GM18520 (cell line): ENCODE measurements at regions not wholly inside any gene's neighbourhood (a gene's known extent, or its start where the extent isn't known, plus 50 kb on each side); places are given as distances from the start of the nearest gene placed in this dataset.

Experiments
- ATAC-seq: cut with Tn5 transposase; IDR thresholded peaks from one replicate; pipeline ENCODE4 v1.9.1; 2021; ENCODE audit not compliant: unreplicated experiment

DNA sequence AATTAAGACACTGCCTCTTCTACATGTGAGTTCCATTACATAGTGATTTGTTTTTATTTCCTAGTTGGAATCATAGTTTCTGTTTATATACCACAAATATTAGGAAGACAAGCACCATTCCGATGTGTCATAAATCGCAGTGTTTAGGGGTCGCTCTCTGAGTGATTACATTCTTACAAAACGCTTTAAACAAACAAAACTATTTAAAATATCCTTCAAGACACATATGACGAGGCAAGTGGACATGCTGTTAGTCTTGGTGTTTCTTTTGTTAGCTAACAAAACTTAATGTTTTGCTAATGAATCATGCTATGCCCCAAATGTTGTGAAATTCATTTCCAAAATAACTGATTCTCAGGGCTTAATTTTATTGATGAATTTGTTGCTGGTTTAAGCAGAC is 1219.3 kb upstream of the PRKX start:
- ATAC-seq: no peak

- no peak for ATAC-seq
Observed at GRCh38 chrX:4930426-4930825, 1217.0 kb upstream of the PRKX start.

DNA sequence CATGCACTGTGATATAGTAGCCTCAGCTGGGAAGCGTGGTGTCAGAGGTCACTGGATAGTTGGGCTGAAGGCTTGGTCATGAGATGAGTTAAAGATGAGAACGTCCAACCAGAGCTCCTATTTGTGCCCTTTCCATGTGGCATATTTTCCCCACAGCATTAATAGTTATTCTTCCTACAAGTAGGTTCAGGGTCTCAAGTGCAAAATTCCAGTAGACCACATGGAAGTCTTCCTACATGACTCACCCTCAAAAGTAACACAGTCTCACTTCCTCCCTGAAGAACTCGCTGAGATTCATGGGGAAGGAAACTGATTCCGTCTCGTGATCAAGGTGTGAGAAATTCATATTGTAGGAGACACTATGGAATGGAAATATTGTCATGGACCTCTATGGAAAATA is 1212.5 kb upstream of the PRKX start:
- no peak for ATAC-seq

DNA sequence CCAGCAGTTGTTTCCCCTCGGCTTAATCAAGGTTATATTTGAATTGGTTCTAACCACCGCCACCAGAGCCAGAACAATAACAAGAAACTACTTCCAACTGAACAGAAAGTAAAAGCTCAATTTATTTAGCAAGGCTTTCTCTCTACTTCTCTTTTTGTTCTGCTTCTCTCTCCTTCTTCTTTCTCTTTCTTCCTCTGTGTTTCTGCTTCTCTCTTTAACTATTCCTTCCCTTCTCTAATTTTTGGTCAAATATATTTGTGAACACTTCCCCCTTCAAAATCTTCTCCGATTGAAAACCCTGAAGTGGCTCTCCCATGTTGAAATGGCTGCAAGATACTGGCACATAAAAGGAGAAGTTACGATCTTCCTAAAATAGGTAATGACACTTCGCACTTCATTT is 1195.9 kb upstream of the PRKX start:
- ATAC-seq: no peak

DNA sequence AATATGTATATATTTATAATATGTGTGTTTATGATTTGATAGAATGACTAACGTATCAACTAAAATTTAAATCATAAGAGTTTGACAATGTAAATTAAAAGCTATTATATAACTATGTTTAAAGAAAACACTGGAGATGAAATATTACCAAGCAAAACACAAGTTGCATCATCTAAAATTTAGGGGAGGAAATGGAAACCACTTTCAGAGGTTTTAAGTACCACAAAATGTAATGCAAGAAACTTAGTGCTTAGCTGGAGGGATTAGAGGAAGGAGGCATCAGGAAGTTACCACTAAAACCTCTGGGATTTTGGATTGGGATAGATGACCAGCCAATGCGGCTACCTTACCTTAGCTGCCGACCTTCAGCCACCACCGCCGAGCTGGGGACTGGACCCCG is 1192.1 kb upstream of the PRKX start:
- no peak for ATAC-seq

- no peak for ATAC-seq
Observed at GRCh38 chrX:4881277-4881676, 1167.8 kb upstream of the PRKX start.

DNA sequence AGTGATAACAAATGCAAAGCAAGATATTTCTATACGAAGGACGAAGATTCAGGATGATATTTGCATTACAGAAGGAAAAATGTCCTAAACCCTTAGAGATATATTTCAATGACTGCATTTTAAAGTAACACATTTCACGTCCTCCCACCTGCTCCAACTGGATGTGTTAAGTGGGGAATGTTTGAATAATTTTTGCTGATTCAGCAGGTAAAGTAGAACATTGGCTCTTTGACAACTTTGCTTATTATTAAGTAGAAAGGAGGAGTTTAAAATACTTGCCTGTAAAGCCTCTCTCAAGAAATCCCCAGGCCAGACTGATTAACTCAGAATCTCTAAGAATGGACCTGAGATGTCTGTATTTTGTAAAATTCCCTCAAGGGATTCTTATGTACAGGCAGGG is 1165.2 kb upstream of the PRKX start:
- ATAC-seq: no peak

DNA sequence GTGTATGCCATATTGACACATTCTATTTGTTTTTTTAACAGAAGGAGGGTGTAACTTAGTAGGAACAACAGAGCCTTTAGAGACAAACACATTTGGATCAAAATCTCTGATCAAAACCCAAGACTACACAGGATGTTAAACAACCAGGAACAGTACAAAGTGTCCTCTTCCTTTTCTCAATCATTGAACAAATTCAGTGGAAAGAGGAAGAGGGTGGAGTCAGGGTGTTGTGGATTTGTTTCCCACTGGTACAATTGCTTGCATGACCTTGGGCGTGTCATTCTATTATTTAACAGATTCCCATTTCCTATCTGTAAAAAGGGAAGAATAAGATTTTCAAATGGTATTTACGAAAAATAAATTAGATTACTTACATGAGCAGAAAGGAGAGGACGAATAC is 1162.8 kb upstream of the PRKX start:
- ATAC-seq: no peak

GRCh38 chrX:4851534-4851933 is 1138.1 kb upstream of the PRKX start:
- ATAC-seq: no peak

DNA sequence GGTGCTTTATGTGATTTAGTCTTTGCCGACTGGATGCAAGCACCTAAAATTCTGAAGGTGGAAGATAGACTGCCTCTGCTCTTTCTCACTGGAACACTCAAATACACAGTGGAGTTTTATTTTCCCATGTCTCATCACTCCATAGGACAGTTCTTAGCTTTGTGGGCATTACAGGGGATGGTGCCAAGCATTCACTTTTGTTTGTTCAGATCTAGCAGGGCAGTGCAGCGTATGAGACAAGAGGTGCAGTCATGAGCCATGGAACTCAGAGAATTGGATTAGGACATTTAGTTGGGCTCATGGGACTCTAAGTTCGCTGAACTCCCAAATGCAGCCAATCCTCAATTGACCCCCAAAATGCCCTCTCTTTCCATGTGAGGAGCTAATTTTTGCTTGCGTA is 1136.9 kb upstream of the PRKX start:
- no peak for ATAC-seq

GRCh38 chrX:4844376-4844775 is 1130.9 kb upstream of the PRKX start:
- ATAC-seq: no peak

DNA sequence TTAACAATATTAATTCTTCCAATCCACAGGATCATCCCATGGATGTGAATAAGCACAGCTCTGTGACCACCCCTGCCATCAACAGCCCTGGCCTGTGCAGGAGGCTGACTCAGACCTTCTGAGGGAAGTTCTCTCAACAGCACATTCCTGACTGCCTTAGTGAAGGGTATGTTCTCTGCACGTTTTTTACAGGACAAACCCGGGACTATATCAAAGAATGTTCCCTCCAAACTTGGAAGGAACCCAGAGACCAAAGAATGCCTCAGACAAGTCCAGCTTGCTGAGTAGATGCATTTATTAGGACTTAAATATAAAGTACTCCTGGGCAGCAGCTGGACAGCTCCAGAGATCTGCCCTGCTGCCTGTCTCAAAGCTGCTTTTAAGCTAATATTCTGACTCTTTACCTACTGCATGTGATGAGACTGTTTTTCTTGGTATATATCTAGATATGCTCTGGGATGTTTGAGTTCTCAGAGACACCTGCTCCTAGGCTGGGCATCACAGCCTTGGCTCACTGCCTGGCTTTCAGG is 1127.8 kb upstream of the PRKX start:
- no peak for ATAC-seq

DNA sequence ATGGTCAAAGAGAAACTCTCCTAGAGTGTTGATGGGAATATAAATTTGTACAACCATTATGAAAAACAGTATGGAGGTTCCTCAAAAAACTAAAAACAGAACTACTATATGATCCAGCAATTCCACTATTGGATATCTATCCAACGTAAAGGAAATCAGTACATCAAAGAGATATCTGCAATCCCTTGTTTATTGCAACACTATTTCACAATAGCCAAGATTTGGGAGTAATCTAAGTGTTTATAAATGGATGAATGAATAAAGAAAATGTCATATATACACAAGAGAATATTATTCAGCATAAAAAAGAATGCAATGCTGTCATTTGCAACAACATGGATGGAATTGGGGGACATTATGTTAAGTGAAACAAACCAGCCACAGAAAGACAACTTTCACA is 1118.1 kb upstream of the PRKX start:
- no peak for ATAC-seq

GRCh38 chrX:4830880-4831557 is 1117.6 kb upstream of the PRKX start:
- no peak for ATAC-seq

DNA sequence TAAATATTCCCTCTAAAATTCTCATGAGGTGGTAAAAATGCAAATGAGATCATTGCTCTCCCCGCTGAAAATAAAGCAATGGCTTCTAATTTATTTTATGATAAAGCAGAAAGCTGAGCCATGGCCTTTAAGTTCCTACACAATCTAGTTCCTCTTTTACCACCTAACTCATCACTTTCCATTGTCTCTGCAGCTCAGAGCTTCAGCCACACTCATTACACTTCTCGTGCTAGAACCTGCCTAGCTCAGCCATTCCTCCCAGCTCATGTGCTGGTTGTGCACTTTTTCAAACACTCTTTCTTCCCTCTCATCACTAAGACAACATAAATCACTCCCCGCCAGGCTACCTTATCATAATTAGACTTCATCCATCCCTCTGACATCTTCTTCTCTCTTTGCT is 1112.1 kb upstream of the PRKX start:
- ATAC-seq: no peak

GRCh38 chrX:4809571-4809970 is 1096.1 kb upstream of the PRKX start:
- ATAC-seq: no peak

- no peak for ATAC-seq
Observed at GRCh38 chrX:4805502-4805901, 1092.1 kb upstream of the PRKX start.

- no peak for ATAC-seq
Observed at GRCh38 chrX:4800756-4801155, 1087.3 kb upstream of the PRKX start.

DNA sequence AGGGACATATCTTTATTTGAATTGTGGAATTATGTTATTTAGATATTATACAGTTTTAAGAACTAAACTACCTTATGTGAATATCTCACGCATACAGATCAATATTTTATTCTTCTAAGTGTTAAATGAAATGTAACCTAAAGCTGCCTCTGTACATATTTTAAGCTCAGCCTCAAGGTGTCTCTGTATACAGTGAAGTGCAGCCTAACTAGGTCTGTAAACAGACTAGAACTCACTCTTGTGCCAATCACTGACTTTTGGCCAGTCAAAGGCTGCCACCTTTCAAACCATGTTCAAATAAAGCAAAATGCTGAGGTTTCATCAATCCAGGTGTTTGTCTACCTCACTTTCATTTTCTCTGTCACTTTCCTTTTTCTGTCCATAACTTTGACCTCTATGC is 1074.5 kb upstream of the PRKX start:
- no peak for ATAC-seq

DNA sequence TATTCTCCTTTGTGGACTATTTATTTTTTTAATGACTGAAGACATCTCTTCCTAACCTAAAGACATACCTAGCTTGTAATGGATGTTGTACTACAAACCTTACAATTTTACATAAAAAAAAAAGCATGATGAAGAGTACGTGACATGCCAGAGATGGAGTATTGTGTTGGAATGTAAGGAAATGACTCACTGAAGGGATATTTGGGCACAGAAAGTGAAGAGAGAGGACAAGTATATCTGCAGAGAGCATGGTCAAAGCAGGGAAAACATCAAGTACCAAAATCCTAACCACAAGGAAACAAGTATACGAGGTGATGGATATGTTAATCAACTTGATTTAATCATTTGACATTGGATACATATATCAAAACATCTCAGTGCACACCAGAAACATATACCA is 1051.4 kb upstream of the PRKX start:
- no peak for ATAC-seq

- ATAC-seq: no peak
Observed at GRCh38 chrX:4762196-4762595, 1048.7 kb upstream of the PRKX start.

- ATAC-seq: no peak
Observed at GRCh38 chrX:4754878-4755604, 1041.6 kb upstream of the PRKX start.

DNA sequence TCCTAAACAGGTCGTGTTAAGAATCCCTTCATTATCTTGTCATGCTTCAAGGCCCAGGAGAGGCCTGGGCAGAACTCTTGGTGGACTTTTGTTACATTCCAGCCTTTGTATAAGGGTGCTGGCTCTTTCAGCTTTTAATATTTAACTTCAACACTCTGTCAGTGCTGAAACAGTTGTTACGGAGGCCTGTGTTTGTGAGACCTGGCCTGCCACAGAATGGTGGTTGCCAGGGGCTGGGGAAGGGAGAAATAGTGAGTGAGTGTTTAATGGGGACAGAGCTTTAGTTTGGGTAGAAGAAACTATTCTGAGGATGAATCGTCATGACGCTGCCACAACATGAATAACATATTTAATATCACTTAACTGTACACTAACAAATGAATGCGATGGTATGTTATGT is 1027.6 kb upstream of the PRKX start:
- no peak for ATAC-seq
